ENCODE measurements at regions not wholly inside any gene's neighbourhood (a gene's known extent, or its start where the extent isn't known, plus 50 kb on each side); places are given as distances from the start of the nearest gene placed in this dataset.

DNA sequence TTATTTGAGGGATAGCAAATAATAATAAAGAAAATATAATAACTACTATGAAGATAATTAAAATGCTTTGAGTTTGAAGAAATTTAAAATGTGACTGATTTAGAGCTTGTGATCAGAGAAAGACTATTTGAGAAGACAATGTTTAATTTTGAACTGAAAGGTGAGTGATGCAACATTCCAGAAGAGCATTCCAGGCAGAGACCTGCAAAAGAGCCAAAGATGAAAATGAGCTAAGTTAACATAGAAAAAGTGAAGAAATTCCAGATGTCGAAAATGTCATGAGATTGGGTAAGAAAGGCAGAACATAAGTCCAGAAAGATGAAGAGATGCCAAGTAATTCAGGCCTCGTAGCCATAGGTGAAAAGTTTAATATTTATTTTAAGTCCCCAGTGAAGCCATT is 215.8 kb downstream of the FSIP2 start:
- no peak overlapping the region for H3K4me3 Mint-ChIP-seq
- ATAC-seq (no peak), DNase-seq (ENCODE audit: low spot score) (no peak)
- no peaks in the 10 kb centered on the region; the same call in 1 of the 2 replicates for H3K4me1 Mint-ChIP-seq
- no peaks in the 10 kb centered on the region for H3K36me3 Mint-ChIP-seq
- peaks cover 5% of the 10 kb centered on the region for H3K9me3 Mint-ChIP-seq
- TF ChIP-seq IRF2 (CRISPR knock-in tag; IDR thresholded peaks at IDR 0.05; ENCODE audit: borderline replicate concordance, low read depth): no peak
- ChIA-PET CTCF (no interaction called here), POLR2A (no interaction called here)
- H3K27me3 Mint-ChIP-seq (ENCODE audit: low read depth): no peaks in the 10 kb centered on the region
- H3K27ac Mint-ChIP-seq: no peak overlapping the region

DNA sequence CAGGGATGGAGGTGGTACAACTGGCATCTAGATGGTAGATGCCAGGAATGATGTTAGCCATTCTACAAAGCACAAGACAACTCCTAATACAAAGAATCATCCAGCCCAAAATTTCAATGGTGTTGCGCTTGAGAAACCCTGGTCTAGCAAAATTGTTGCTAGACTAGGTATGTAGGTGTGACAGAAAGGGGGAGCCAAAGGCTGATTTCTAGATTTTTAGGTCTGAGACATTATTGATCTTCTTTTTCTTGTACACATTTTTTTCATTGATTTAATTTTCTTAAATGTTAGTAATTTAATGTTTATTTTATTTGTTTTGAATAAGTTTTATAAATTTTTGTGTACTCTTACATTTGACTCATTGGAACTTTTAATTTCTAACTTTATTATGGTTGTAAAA is 216.4 kb downstream of the FSIP2 start:
- H3K27me3 Mint-ChIP-seq (ENCODE audit: low read depth): no peaks in the 10 kb centered on the region
- CTCF ChIA-PET: no interaction called here

More for the DNA sequence above, 216.4 kb downstream of the FSIP2 start:
- DNase-seq (ENCODE audit: low spot score) (no peak), ATAC-seq (peak; percentile 26; the same call in 1 of the 2 replicates)
- POLR2A ChIA-PET: no interaction called here
- Mint-ChIP-seq H3K4me3 (no peak overlapping the region), H3K9me3 (peaks cover 12% of the 10 kb centered on the region), H3K36me3 (peaks cover 3% of the 10 kb centered on the region; the same call in 1 of the 2 replicates), H3K4me1 (no peaks in the 10 kb centered on the region; the same call in 1 of the 2 replicates), H3K27ac (no peak overlapping the region)
- TF ChIP-seq TP53 (CRISPR knock-in tag; IDR thresholded peaks at IDR 0.05): no peak
- no peak for TF ChIP-seq NFYB (CRISPR knock-in tag; conservative IDR thresholded peaks at IDR 0.05; ENCODE audit: low read depth)
- no peak for TF ChIP-seq GRHL2 (CRISPR knock-in tag; IDR thresholded peaks at IDR 0.05; ENCODE audit: insufficient replicate concordance, severe bottlenecking)
- TF ChIP-seq ZNF121 (CRISPR knock-in tag; IDR thresholded peaks at IDR 0.05): no peak
- no peak for TF ChIP-seq USF1 (CRISPR knock-in tag; IDR thresholded peaks at IDR 0.05)
- no peak for TF ChIP-seq JUN (CRISPR knock-in tag; IDR thresholded peaks at IDR 0.05)
- no peak for TF ChIP-seq SOX15 (CRISPR knock-in tag; IDR thresholded peaks at IDR 0.05)
- TF ChIP-seq JAZF1 (CRISPR knock-in tag; IDR thresholded peaks at IDR 0.05): no peak
- TF ChIP-seq ARID4B (CRISPR knock-in tag; IDR thresholded peaks at IDR 0.05; ENCODE audit: borderline replicate concordance): no peak
- TF ChIP-seq NR2C2 (CRISPR knock-in tag; IDR thresholded peaks at IDR 0.05): no peak
- TF ChIP-seq GTF2I (CRISPR knock-in tag; conservative IDR thresholded peaks at IDR 0.05): no peak
- TF ChIP-seq ZSCAN18 (CRISPR knock-in tag; IDR thresholded peaks at IDR 0.05): no peak
- TF ChIP-seq, protein P1, sequence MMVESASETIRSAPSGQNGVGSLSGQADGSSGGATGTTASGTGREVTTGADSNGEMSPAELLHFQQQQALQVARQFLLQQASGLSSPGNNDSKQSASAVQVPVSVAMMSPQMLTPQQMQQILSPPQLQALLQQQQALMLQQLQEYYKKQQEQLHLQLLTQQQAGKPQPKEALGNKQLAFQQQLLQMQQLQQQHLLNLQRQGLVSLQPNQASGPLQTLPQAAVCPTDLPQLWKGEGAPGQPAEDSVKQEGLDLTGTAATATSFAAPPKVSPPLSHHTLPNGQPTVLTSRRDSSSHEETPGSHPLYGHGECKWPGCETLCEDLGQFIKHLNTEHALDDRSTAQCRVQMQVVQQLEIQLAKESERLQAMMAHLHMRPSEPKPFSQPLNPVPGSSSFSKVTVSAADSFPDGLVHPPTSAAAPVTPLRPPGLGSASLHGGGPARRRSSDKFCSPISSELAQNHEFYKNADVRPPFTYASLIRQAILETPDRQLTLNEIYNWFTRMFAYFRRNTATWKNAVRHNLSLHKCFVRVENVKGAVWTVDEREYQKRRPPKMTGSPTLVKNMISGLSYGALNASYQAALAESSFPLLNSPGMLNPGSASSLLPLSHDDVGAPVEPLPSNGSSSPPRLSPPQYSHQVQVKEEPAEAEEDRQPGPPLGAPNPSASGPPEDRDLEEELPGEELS (CRISPR knock-in tag; IDR thresholded peaks at IDR 0.05): no peak
- TF ChIP-seq CREB1 (CRISPR knock-in tag; IDR thresholded peaks at IDR 0.05): no peak

All from WTC11 (cell line).